NT2/D1 (cell line): ENCODE measurements at regions not wholly inside any gene's neighbourhood (a gene's known extent, or its start where the extent isn't known, plus 50 kb on each side); places are given as distances from the start of the nearest gene placed in this dataset.

Source experiments
- SUZ12 ChIP-seq: IDR thresholded peaks from 2 replicates; pipeline ENCODE4 v1.6.1; 2011; ENCODE audit not compliant: insufficient read length, insufficient read depth; ENCODE audit errors: extremely low read depth
- YY1 ChIP-seq: IDR thresholded peaks from 2 replicates; pipeline ENCODE4 v1.6.1; 2011; ENCODE audit not compliant: insufficient read length, insufficient read depth
- ZNF274 ChIP-seq: IDR thresholded peaks from 2 replicates; pipeline ENCODE4 v1.6.1; 2011; ENCODE audit warnings: mild to moderate bottlenecking, low read depth, low read length

DNA sequence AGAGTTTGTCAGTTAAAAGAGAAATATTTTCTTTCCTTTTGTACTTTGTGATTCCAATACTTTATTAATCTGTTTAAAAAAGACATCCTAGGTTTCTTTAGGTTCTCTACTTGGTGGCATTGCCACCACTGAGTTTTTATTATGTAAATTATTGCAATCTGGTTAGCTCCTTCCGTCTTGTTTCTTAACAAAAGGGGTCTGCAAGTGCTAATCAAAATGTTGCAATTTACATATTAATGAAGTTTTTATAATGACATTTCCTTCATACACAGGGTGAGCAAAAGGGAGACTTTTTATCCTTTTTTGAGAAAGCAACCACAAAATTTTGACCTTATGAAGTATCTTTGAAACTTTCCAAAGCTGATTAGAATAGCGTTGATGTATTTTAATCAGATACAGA, 1307.3 kb downstream of the ROBO2 start:
- TF ChIP-seq YY1 (no peak), ZNF274 (no peak), SUZ12 (no peak)
